ENCODE measurements at regions not wholly inside any gene's neighbourhood (a gene's known extent, or its start where the extent isn't known, plus 50 kb on each side); places are given as distances from the start of the nearest gene placed in this dataset.

- Histone ChIP-seq H3K4me3 (ENCODE audit: low read depth, low read length) (no peak overlapping the region), H3K36me3 (ENCODE audit: control insufficient read depth, insufficient read depth, low read length) (no peaks in the 10 kb centered on the region), H3K27me3 (ENCODE audit: control insufficient read depth, insufficient read depth, low read length) (peaks cover 5% of the 10 kb centered on the region)
- no peak for DNase-seq (ENCODE audit: low read depth)
- no peak for TF ChIP-seq CTCF (IDR thresholded peaks at IDR 0.05; ENCODE audit: insufficient read depth, low read length, poor library complexity, severe bottlenecking)
Measured at GRCh38 chr10:79002336-79002735, 66.4 kb upstream of the ZMIZ1 start.

GRCh38 chr10:79003183-79004100, 65.3 kb upstream of the ZMIZ1 start:
- peak; percentile 28 for DNase-seq (ENCODE audit: low read depth)
- Histone ChIP-seq H3K27me3 (ENCODE audit: control insufficient read depth, insufficient read depth, low read length) (peaks cover 5% of the 10 kb centered on the region), H3K36me3 (ENCODE audit: control insufficient read depth, insufficient read depth, low read length) (no peaks in the 10 kb centered on the region), H3K4me3 (ENCODE audit: low read depth, low read length) (no peak overlapping the region)
- TF ChIP-seq CTCF (IDR thresholded peaks at IDR 0.05; ENCODE audit: insufficient read depth, low read length, poor library complexity, severe bottlenecking): no peak

- Histone ChIP-seq H3K4me3 (ENCODE audit: low read depth, low read length) (no peak overlapping the region), H3K27me3 (ENCODE audit: control insufficient read depth, insufficient read depth, low read length) (peaks cover 5% of the 10 kb centered on the region), H3K36me3 (ENCODE audit: control insufficient read depth, insufficient read depth, low read length) (no peaks in the 10 kb centered on the region)
- no peak for TF ChIP-seq CTCF (IDR thresholded peaks at IDR 0.05; ENCODE audit: insufficient read depth, low read length, poor library complexity, severe bottlenecking)
- no peak for DNase-seq (ENCODE audit: low read depth)
Measured at GRCh38 chr10:79004311-79004710, 64.5 kb upstream of the ZMIZ1 start.

GRCh38 chr10:79005126-79005810, 63.5 kb upstream of the ZMIZ1 start:
- DNase-seq (ENCODE audit: low read depth): no peak
- Histone ChIP-seq H3K4me3 (ENCODE audit: low read depth, low read length) (no peak overlapping the region), H3K27me3 (ENCODE audit: control insufficient read depth, insufficient read depth, low read length) (peaks cover 5% of the 10 kb centered on the region), H3K36me3 (ENCODE audit: control insufficient read depth, insufficient read depth, low read length) (no peaks in the 10 kb centered on the region)
- TF ChIP-seq CTCF (IDR thresholded peaks at IDR 0.05; ENCODE audit: insufficient read depth, low read length, poor library complexity, severe bottlenecking): no peak

- TF ChIP-seq CTCF (IDR thresholded peaks at IDR 0.05; ENCODE audit: insufficient read depth, low read length, poor library complexity, severe bottlenecking): no peak
Measured at GRCh38 chr10:79007018-79007417, 61.7 kb upstream of the ZMIZ1 start.

More at GRCh38 chr10:79007018-79007417, 61.7 kb upstream of the ZMIZ1 start:
- DNase-seq (ENCODE audit: low read depth): no peak
- Histone ChIP-seq H3K4me3 (ENCODE audit: low read depth, low read length) (no peak overlapping the region), H3K27me3 (ENCODE audit: control insufficient read depth, insufficient read depth, low read length) (peaks cover 5% of the 10 kb centered on the region), H3K36me3 (ENCODE audit: control insufficient read depth, insufficient read depth, low read length) (no peaks in the 10 kb centered on the region)
